ENCODE measurements at regions not wholly inside any gene's neighbourhood (a gene's known extent, or its start where the extent isn't known, plus 50 kb on each side); places are given as distances from the start of the nearest gene placed in this dataset.

- no peak overlapping the region for H3K4me3 ChIP-seq
- H3K27me3 ChIP-seq = no peaks in the 10 kb centered on the region
- peaks cover 0 to 4% (median 0%) of the 10 kb centered on the region in 9 donors for H3K4me1 ChIP-seq
- DNase-seq (no peak), ATAC-seq (no peak)
- no peak overlapping the region for H3K27ac ChIP-seq
- intact Hi-C loops (cut with DNase I) = no loop called here
- no peaks in the 10 kb centered on the region for H3K36me3 ChIP-seq
- TF ChIP-seq CTCF (IDR thresholded peaks at IDR 0.05) = no peak
- 86% methylated on average over 5 of the region's 5 CpGs for WGBS, 2 donors
- no peaks in the 10 kb centered on the region for H3K9me3 ChIP-seq
Observed at GRCh38 chr3:191529992-191530391, 69.0 kb downstream of the PYDC2 start.

GRCh38 chr3:191531434-191531972 is 70.5 kb downstream of the PYDC2 start:
- DNase-seq (no peak), ATAC-seq (no peak)
- 59% methylated on average over 5 of the region's 5 CpGs for WGBS, 2 donors
- no peaks in the 10 kb centered on the region for H3K9me3 ChIP-seq
- TF ChIP-seq CTCF (IDR thresholded peaks at IDR 0.05) = no peak
- no peaks in the 10 kb centered on the region for H3K36me3 ChIP-seq
- no peaks in the 10 kb centered on the region for H3K27me3 ChIP-seq
- peaks cover 0 to 2% (median 0%) of the 10 kb centered on the region in 9 donors for H3K4me1 ChIP-seq
- no peak overlapping the region for H3K27ac ChIP-seq
- no peak overlapping the region for H3K4me3 ChIP-seq
- intact Hi-C loops (cut with DNase I) = no loop called here

GRCh38 chr3:191543018-191543417 is 82.1 kb downstream of the PYDC2 start:
- Histone ChIP-seq H3K4me3 (no peak overlapping the region), H3K36me3 (no peaks in the 10 kb centered on the region), H3K27me3 (no peaks in the 10 kb centered on the region), H3K4me1 (no peaks in the 10 kb centered on the region), H3K27ac (no peak overlapping the region), H3K9me3 (peaks cover 0 to 18% (median 0%) of the 10 kb centered on the region in 11 donors)
- intact Hi-C loops (cut with DNase I) = no loop called here
- DNase-seq (no peak), ATAC-seq (no peak)
- no peak for TF ChIP-seq CTCF (IDR thresholded peaks at IDR 0.05)
- 81 to 93% methylated on average over 1 of the region's 1 CpG for WGBS, 2 donors

- peaks cover 0 to 24% (median 0%) of the 10 kb centered on the region in 11 donors for H3K9me3 ChIP-seq
- no peak overlapping the region for H3K27ac ChIP-seq
- no peak for TF ChIP-seq CTCF (IDR thresholded peaks at IDR 0.05)
- no peaks in the 10 kb centered on the region for H3K4me1 ChIP-seq
- no peaks in the 10 kb centered on the region for H3K27me3 ChIP-seq
- ATAC-seq (no peak), DNase-seq (no peak)
- H3K36me3 ChIP-seq = no peaks in the 10 kb centered on the region
- H3K4me3 ChIP-seq = no peak overlapping the region
- WGBS, 2 donors = 90% methylated on average over 4 of the region's 4 CpGs
- intact Hi-C loops (cut with DNase I) = no loop called here
Observed at GRCh38 chr3:191543897-191544296, 82.9 kb downstream of the PYDC2 start.
